ENCODE measurements at regions not wholly inside any gene's neighbourhood (a gene's known extent, or its start where the extent isn't known, plus 50 kb on each side); places are given as distances from the start of the nearest gene placed in this dataset.
A peak's percentile ranks its signal among the peaks of the same experiment; 100 is the strongest.

GRCh38 chr7:109318136-109318535, 748.5 kb downstream of the DNAJB9 start:
- DNase-seq (ENCODE audit: low spot score) = no peak
- no peak overlapping the region for H3K27ac ChIP-seq (ENCODE audit: low read depth in 1 of 2, low read length in 2 of 2)
- H3K27me3 ChIP-seq (ENCODE audit: control insufficient read depth in 4 of 4, insufficient read depth in 4 of 4, low read length in 3 of 4) = no peaks in the 10 kb centered on the region
- TF ChIP-seq ZBTB33 (IDR thresholded peaks at IDR 0.05) = no peak
- TF ChIP-seq ATF3 (IDR thresholded peaks at IDR 0.05) = no peak
- no peak for TF ChIP-seq JUND (IDR thresholded peaks at IDR 0.05)
- no peak for TF ChIP-seq REST (IDR thresholded peaks at IDR 0.05)
- no peak for TF ChIP-seq NR2F2 (IDR thresholded peaks at IDR 0.05)
- no peak for TF ChIP-seq RXRA (IDR thresholded peaks at IDR 0.05)
- no peak for TF ChIP-seq FOXA1 (IDR thresholded peaks at IDR 0.05)
- TF ChIP-seq CTCF (IDR thresholded peaks at IDR 0.05; ENCODE audit: low read depth, low read length, missing input control) = no peak
- no peak for TF ChIP-seq FOXA2 (IDR thresholded peaks at IDR 0.05)
- H3K4me3 ChIP-seq (ENCODE audit: low read depth in 1 of 3, low read length in 3 of 3) = no peak overlapping the region
- no peaks in the 10 kb centered on the region for H3K4me1 ChIP-seq (ENCODE audit: control insufficient read depth in 4 of 4, insufficient read depth in 4 of 4, low read length in 3 of 4)
- no peak overlapping the region for H3K9ac ChIP-seq (ENCODE audit: low read depth in 1 of 2, low read length in 2 of 2)
- H3K36me3 ChIP-seq (ENCODE audit: control insufficient read depth in 4 of 4, insufficient read depth in 3 of 4, low read depth in 1 of 4, low read length in 3 of 4) = no peaks in the 10 kb centered on the region
- no peaks in the 10 kb centered on the region for H3K9me3 ChIP-seq (ENCODE audit: control insufficient read depth in 4 of 4, low read length in 3 of 4)

- no peaks in the 10 kb centered on the region for H3K4me1 ChIP-seq (ENCODE audit: control insufficient read depth in 4 of 4, insufficient read depth in 4 of 4, low read length in 3 of 4)
- H3K27me3 ChIP-seq (ENCODE audit: control insufficient read depth in 4 of 4, insufficient read depth in 4 of 4, low read length in 3 of 4) = no peaks in the 10 kb centered on the region
- no peaks in the 10 kb centered on the region for H3K36me3 ChIP-seq (ENCODE audit: control insufficient read depth in 4 of 4, insufficient read depth in 3 of 4, low read depth in 1 of 4, low read length in 3 of 4)
- no peak for DNase-seq (ENCODE audit: low spot score)
- TF ChIP-seq RAD21 (IDR thresholded peaks at IDR 0.05) (peak in 1 of 2 donors; percentile 7), TAF1 (conservative IDR thresholded peaks at IDR 0.05) (no peak)
- 71% methylated on average over 2 of the region's 2 CpGs for WGBS
- no peak overlapping the region for H3K4me3 ChIP-seq (ENCODE audit: low read depth in 1 of 3, low read length in 3 of 3)
- H3K9ac ChIP-seq (ENCODE audit: low read depth in 1 of 2, low read length in 2 of 2) = no peak overlapping the region
- H3K27ac ChIP-seq (ENCODE audit: low read depth in 1 of 2, low read length in 2 of 2) = no peak overlapping the region
- H3K9me3 ChIP-seq (ENCODE audit: control insufficient read depth in 4 of 4, low read length in 3 of 4) = no peaks in the 10 kb centered on the region
These were observed 753.2 kb downstream of the DNAJB9 start for GRCh38 chr7:109322833-109323232.

- WGBS = 85% methylated on average over 4 of the region's 4 CpGs
These were observed 761.7 kb downstream of the DNAJB9 start for GRCh38 chr7:109331423-109331822.

More at GRCh38 chr7:109331423-109331822, 761.7 kb downstream of the DNAJB9 start:
- Histone ChIP-seq H3K27ac (ENCODE audit: low read depth in 1 of 2, low read length in 2 of 2) (no peak overlapping the region), H3K4me3 (ENCODE audit: low read depth in 1 of 3, low read length in 3 of 3) (no peak overlapping the region), H3K4me1 (ENCODE audit: control insufficient read depth in 4 of 4, insufficient read depth in 4 of 4, low read length in 3 of 4) (no peaks in the 10 kb centered on the region), H3K36me3 (ENCODE audit: control insufficient read depth in 4 of 4, insufficient read depth in 3 of 4, low read depth in 1 of 4, low read length in 3 of 4) (no peaks in the 10 kb centered on the region), H3K27me3 (ENCODE audit: control insufficient read depth in 4 of 4, insufficient read depth in 4 of 4, low read length in 3 of 4) (no peaks in the 10 kb centered on the region), H3K9me3 (ENCODE audit: control insufficient read depth in 4 of 4, low read length in 3 of 4) (no peaks in the 10 kb centered on the region), H3K9ac (ENCODE audit: low read depth in 1 of 2, low read length in 2 of 2) (no peak overlapping the region)
- no peak for TF ChIP-seq EGR1 (IDR thresholded peaks at IDR 0.05; ENCODE audit: low read depth in 2 of 2)
- no peak for TF ChIP-seq YY1 (IDR thresholded peaks at IDR 0.05)
- TF ChIP-seq JUND (IDR thresholded peaks at IDR 0.05) = no peak
- TF ChIP-seq RAD21 (IDR thresholded peaks at IDR 0.05) = no peak
- DNase-seq (ENCODE audit: low spot score) = no peak

Measured in liver (tissue), 8 donors.